ENCODE measurements at regions not wholly inside any gene's neighbourhood (a gene's known extent, or its start where the extent isn't known, plus 50 kb on each side); places are given as distances from the start of the nearest gene placed in this dataset.

DNA sequence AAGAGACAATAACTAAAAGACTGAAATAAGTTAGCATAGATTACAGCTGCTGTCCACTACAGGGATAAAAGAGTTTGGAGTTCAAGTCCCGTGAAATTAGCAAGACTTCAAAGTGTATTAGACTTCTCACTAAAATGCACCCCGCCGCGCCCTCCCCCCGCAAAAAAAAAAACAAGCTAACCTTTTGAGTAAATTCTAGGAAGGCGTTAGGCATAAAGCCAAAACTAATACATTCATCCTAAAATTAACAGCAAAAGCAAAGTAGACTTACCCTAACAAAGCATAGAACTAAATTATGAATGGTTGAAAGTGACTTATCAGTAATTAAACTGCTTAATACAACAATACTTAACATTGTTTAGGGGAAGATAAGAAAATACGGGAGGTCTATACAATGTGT is 581.0 kb upstream of the CHORDC1 start:
- TF ChIP-seq POLR2A (IDR thresholded peaks at IDR 0.05) = no peak
- TF ChIP-seq, protein P1, sequence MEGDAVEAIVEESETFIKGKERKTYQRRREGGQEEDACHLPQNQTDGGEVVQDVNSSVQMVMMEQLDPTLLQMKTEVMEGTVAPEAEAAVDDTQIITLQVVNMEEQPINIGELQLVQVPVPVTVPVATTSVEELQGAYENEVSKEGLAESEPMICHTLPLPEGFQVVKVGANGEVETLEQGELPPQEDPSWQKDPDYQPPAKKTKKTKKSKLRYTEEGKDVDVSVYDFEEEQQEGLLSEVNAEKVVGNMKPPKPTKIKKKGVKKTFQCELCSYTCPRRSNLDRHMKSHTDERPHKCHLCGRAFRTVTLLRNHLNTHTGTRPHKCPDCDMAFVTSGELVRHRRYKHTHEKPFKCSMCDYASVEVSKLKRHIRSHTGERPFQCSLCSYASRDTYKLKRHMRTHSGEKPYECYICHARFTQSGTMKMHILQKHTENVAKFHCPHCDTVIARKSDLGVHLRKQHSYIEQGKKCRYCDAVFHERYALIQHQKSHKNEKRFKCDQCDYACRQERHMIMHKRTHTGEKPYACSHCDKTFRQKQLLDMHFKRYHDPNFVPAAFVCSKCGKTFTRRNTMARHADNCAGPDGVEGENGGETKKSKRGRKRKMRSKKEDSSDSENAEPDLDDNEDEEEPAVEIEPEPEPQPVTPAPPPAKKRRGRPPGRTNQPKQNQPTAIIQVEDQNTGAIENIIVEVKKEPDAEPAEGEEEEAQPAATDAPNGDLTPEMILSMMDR (IDR thresholded peaks at IDR 0.05) = no peak
